H1 (cell line): ENCODE measurements at regions not wholly inside any gene's neighbourhood (a gene's known extent, or its start where the extent isn't known, plus 50 kb on each side); places are given as distances from the start of the nearest gene placed in this dataset.

ENCODE experiments used
- CTCF ChIA-PET: fragments of 300-600 bp; sonication (Branson Sonifier 250); formaldehyde crosslinking; loops from one replicate; lab custom pipeline; 2021; ENCODE audit not compliant: partially characterized antibody; lab: Charles Lee
- POLR2A ChIA-PET: fragments of 300-600 bp; sonication (Branson Sonifier 250); formaldehyde crosslinking; loops from one replicate; lab custom pipeline; 2021; ENCODE audit warnings: inconsistent platforms; ENCODE audit not compliant: partially characterized antibody; lab: Charles Lee
- DNase-seq, 2 experiments: peaks; one replicate each; pipeline versions ENCODE4 v3.0.0 to v3.0.0-alpha.2; 2010 to 2022; ENCODE audit warnings: low spot score in 2 of 2, low read depth in 1 of 2, mixed read lengths in 1 of 2
- FAIRE-seq: peaks from 2 replicates; lab custom pipeline; 2011; peaks lifted over from hg19 to GRCh38; lab: Jason Lieb, UNC
- H2AFZ ChIP-seq: 2 replicates; pipeline ENCODE4 v1.8.1; 2012; ENCODE audit warnings: low read length, inconsistent platforms
- H2AK5ac ChIP-seq: 2 replicates; pipeline ENCODE4 v1.6.1; 2013; ENCODE audit warnings: low read depth, low read length
- H2BK120ac ChIP-seq: replicated peaks from 2 replicates; pipeline ENCODE3; 2013; ENCODE audit warnings: low read depth, low read length, inconsistent platforms
- H2BK12ac ChIP-seq: 2 replicates; pipeline ENCODE4 v1.6.1; 2013; ENCODE audit warnings: low read depth, low read length
- H2BK15ac ChIP-seq: 2 replicates; pipeline ENCODE4 v1.6.1; 2013; ENCODE audit warnings: low read length
- H2BK20ac ChIP-seq: 2 replicates; pipeline ENCODE4 v1.6.1; 2013; ENCODE audit warnings: low read length
- H2BK5ac ChIP-seq: 2 replicates; pipeline ENCODE4 v1.6.1; 2013; ENCODE audit warnings: low read depth, low read length
- H3K14ac ChIP-seq: 2 replicates; pipeline ENCODE4 v1.6.1; 2013; ENCODE audit warnings: inconsistent platforms; ENCODE audit not compliant: insufficient read length
- H3K18ac ChIP-seq: 2 replicates; pipeline ENCODE4 v1.6.1; 2013; ENCODE audit warnings: low read length; ENCODE audit errors: extremely low read depth
- H3K23ac ChIP-seq: 2 replicates; pipeline ENCODE4 v1.6.1; 2013; ENCODE audit warnings: inconsistent platforms; ENCODE audit not compliant: insufficient read length
- H3K23me2 ChIP-seq: 2 replicates; pipeline ENCODE4 v1.6.1; 2013; ENCODE audit warnings: low read depth, low read length
- H3K27ac ChIP-seq: 2 replicates; pipeline ENCODE4 v1.6.1; 2011; ENCODE audit warnings: low read depth, low read length, inconsistent platforms
- H3K27me3 ChIP-seq, 4 experiments: replicated peaks in 1 of 4; 1 replicate in 1 of 4; 2 replicates in 3 of 4; pipeline versions ENCODE4 v1.6.1 to v1.8.1; 2011 to 2013; ENCODE audit warnings: low read length in 3 of 4, mild to moderate bottlenecking in 3 of 4, inconsistent platforms in 2 of 4, mixed read lengths in 2 of 4, moderate library complexity in 1 of 4; ENCODE audit not compliant: control insufficient read depth in 3 of 4, insufficient read depth in 3 of 4; ENCODE audit errors: extremely low read depth in 1 of 4
- H3K36me3 ChIP-seq, 4 experiments: 2 replicates each; pipeline versions ENCODE4 v1.6.1 to v1.8.1; 2011 to 2013; ENCODE audit warnings: mild to moderate bottlenecking in 4 of 4, low read length in 3 of 4, moderate library complexity in 2 of 4, control low read depth in 1 of 4, inconsistent platforms in 1 of 4; ENCODE audit not compliant: insufficient read depth in 4 of 4, control insufficient read depth in 2 of 4
- H3K4ac ChIP-seq: replicated peaks from 2 replicates; pipeline ENCODE3; 2013; ENCODE audit warnings: low read length, low read depth, mixed read lengths, inconsistent platforms; ENCODE audit not compliant: insufficient read length
- H3K4me1 ChIP-seq, 4 experiments: replicated peaks in 1 of 4; 1 replicate in 1 of 4; 2 replicates in 3 of 4; pipeline versions ENCODE4 v1.6.1 to v1.8.1; 2011 to 2013; ENCODE audit warnings: low read length in 3 of 4, inconsistent platforms in 2 of 4, mixed read lengths in 1 of 4; ENCODE audit not compliant: insufficient read depth in 4 of 4, control insufficient read depth in 3 of 4
- H3K4me2 ChIP-seq, 2 experiments: 2 replicates each; pipeline versions ENCODE4 v1.6.1 to v1.8.1; 2011 to 2013; ENCODE audit warnings: low read depth in 2 of 2, low read length in 2 of 2, control low read depth in 1 of 2, inconsistent platforms in 1 of 2, mild to moderate bottlenecking in 1 of 2; ENCODE audit not compliant: insufficient read depth in 1 of 2
- H3K4me3 ChIP-seq, 4 experiments: fragments of 200-600, 300-600 bp in 1 of 4; sonication (generic), shearing (Covaris generic), sonication (Bioruptor Twin) in 1 of 4; 2 replicates each; pipeline versions ENCODE4 v1.5.1 to v1.8.1; 2011 to 2016; ENCODE audit warnings: low read length in 4 of 4, low read depth in 3 of 4, control low read depth in 2 of 4, inconsistent platforms in 2 of 4, mild to moderate bottlenecking in 2 of 4, mixed read lengths in 1 of 4, moderate library complexity in 1 of 4; ENCODE audit not compliant: insufficient read depth in 2 of 4; ENCODE audit errors: extremely low read depth in 1 of 4
- H3K56ac ChIP-seq: replicated peaks from 2 replicates; pipeline ENCODE3; 2013; ENCODE audit warnings: low read depth, mild to moderate bottlenecking, mixed read lengths, low read length, inconsistent platforms; ENCODE audit not compliant: insufficient read length
- H3K79me1 ChIP-seq: 2 replicates; pipeline ENCODE4 v1.6.1; 2013; ENCODE audit warnings: low read depth, low read length, control low read depth
- H3K79me2 ChIP-seq, 2 experiments: 2 replicates each; pipeline versions ENCODE4 v1.6.1 to v1.8.1; 2012 to 2013; ENCODE audit warnings: low read length in 2 of 2, mild to moderate bottlenecking in 2 of 2, inconsistent platforms in 1 of 2; ENCODE audit not compliant: insufficient read depth in 2 of 2, control insufficient read depth in 1 of 2
- H3K9ac ChIP-seq, 4 experiments: replicated peaks in 1 of 4; 1 replicate in 1 of 4; 2 replicates in 3 of 4; pipeline versions ENCODE4 v1.6.1 to v1.8.1; 2011 to 2013; ENCODE audit warnings: low read depth in 3 of 4, low read length in 3 of 4, control low read depth in 2 of 4, mild to moderate bottlenecking in 2 of 4, moderate library complexity in 2 of 4, inconsistent platforms in 1 of 4; ENCODE audit errors: extremely low read depth in 1 of 4
- H3K9me3 ChIP-seq, 2 experiments: 2 replicates each; pipeline versions ENCODE4 v1.6.1 to v1.8.1; 2012 to 2013; ENCODE audit warnings: mild to moderate bottlenecking in 2 of 2, moderate library complexity in 2 of 2, control low read depth in 1 of 2, inconsistent platforms in 1 of 2, low read depth in 1 of 2, low read length in 1 of 2, mixed read lengths in 1 of 2; ENCODE audit not compliant: insufficient read depth in 2 of 2
- H4K20me1 ChIP-seq, 2 experiments: replicated peaks in 1 of 2; 2 replicates each; pipeline versions ENCODE3 to v1.8.1; 2011 to 2013; ENCODE audit warnings: inconsistent platforms in 2 of 2, low read length in 2 of 2, mild to moderate bottlenecking in 1 of 2; ENCODE audit not compliant: insufficient read depth in 2 of 2, control insufficient read depth in 1 of 2
- H4K5ac ChIP-seq: 2 replicates; pipeline ENCODE4 v1.6.1; 2013; ENCODE audit warnings: low read length, low read depth, mixed read lengths, inconsistent platforms; ENCODE audit not compliant: insufficient read length
- H4K8ac ChIP-seq: 2 replicates; pipeline ENCODE4 v1.8.0; 2013; ENCODE audit warnings: mild to moderate bottlenecking, moderate library complexity, low read length, inconsistent platforms; ENCODE audit not compliant: insufficient read depth; ENCODE audit errors: extremely low read depth
- H4K91ac ChIP-seq: replicated peaks from 2 replicates; pipeline ENCODE3; 2013; ENCODE audit warnings: low read length, mixed read lengths, inconsistent platforms; ENCODE audit not compliant: insufficient read length
- BACH1 ChIP-seq: IDR thresholded peaks from 2 replicates; pipeline ENCODE4 v1.6.1; 2012; ENCODE audit warnings: low read length, improper control_type of control experiment
- BCL11A ChIP-seq, 2 experiments: IDR thresholded peaks; one replicate each; pipeline ENCODE4 v1.6.1; 2011; ENCODE audit warnings: low read depth in 2 of 2, low read length in 2 of 2, mild to moderate bottlenecking in 2 of 2
- CHD2 ChIP-seq: IDR thresholded peaks from 2 replicates; pipeline ENCODE4 v1.6.1; 2012; ENCODE audit warnings: low read length, improper control_type of control experiment
- CREB1 ChIP-seq: IDR thresholded peaks from 2 replicates; pipeline ENCODE4 v1.6.1; 2012; ENCODE audit warnings: inconsistent platforms
- EZH2 ChIP-seq: fragments of 200-600 bp; sonication (generic); IDR thresholded peaks from 2 replicates; pipeline ENCODE4 v1.7.1; 2012; ENCODE audit warnings: low read depth, mild to moderate bottlenecking, moderate library complexity, low read length, inconsistent platforms; ENCODE audit not compliant: severe bottlenecking
- HDAC2 ChIP-seq, 2 experiments: fragments of 300-600 bp in 1 of 2; sonication (generic) in 1 of 2; IDR thresholded peaks; 2 replicates each; pipeline ENCODE4 v1.6.1; 2011 to 2012; ENCODE audit warnings: low read depth in 2 of 2, low read length in 2 of 2, mild to moderate bottlenecking in 2 of 2, moderate library complexity in 2 of 2, borderline replicate concordance in 1 of 2, inconsistent platforms in 1 of 2
- PHF8 ChIP-seq: fragments of 200-600 bp; sonication (generic); conservative IDR thresholded peaks from 2 replicates; pipeline ENCODE4 v1.7.1; 2012; ENCODE audit warnings: low read depth, mild to moderate bottlenecking, inconsistent platforms, low read length, moderate library complexity
- RBBP5 ChIP-seq: IDR thresholded peaks from 2 replicates; pipeline ENCODE4 v1.7.1; 2012; ENCODE audit warnings: low read depth, mild to moderate bottlenecking, inconsistent platforms, low read length, moderate library complexity, borderline replicate concordance
- RNF2 ChIP-seq: fragments of 200-900, 300-1000 bp; sonication (generic); IDR thresholded peaks from 2 replicates; pipeline ENCODE4 v1.7.1; 2016; ENCODE audit warnings: borderline replicate concordance, low read depth, mild to moderate bottlenecking, antibody characterized with exemption, low read length; ENCODE audit not compliant: poor library complexity, severe bottlenecking; ENCODE audit errors: missing control alignments
- ZNF274 ChIP-seq: IDR thresholded peaks from 2 replicates; pipeline ENCODE4 v1.7.0; 2012; ENCODE audit warnings: low read length, borderline replicate concordance; ENCODE audit errors: extremely low read depth
- WGBS, 2 experiments: shearing (Covaris generic) in 1 of 2; methylation state at CpG; one replicate each; pipeline versions ENCODE4 v1.1.6 to v1.1.7; 2013 to 2015; ENCODE audit warnings: low lambda C conversion rate in 2 of 2, mixed read lengths in 2 of 2, inconsistent platforms in 1 of 2, low coverage in 1 of 2, missing lambda C conversion rate in 1 of 2; ENCODE audit not compliant: insufficient replicate concordance in 2 of 2, insufficient coverage in 1 of 2, insufficient read length in 1 of 2; ENCODE audit errors: extremely low coverage in 1 of 2, missing lambda C conversion rate in 1 of 2; 5-methylcytosine and 5-hydroxymethylcytosine counted together

DNA sequence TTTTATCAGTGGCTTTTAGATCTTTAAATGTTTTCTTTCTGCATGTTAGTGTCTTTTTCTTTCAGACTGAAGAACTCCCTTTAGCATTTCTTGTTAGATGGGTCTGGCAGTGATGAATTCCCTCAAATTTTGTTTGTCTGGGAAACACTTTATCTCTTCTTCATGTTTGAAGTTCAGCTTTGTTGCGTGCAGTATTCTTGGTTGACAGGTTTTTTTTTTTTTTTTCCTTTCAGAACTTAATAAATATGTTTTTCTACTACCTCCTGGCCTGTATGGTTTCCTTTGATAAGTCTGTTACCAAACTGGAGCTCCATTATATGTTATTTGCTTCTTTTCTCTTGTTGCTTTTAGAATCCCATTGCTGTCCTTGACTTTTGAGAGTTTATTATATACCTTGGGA is 89.8 kb upstream of the ACKR3 start:
- H3K36me3 ChIP-seq: no peaks in the 10 kb centered on the region
- no peaks in the 10 kb centered on the region for H3K4me1 ChIP-seq
- no peaks in the 10 kb centered on the region for H3K79me2 ChIP-seq
- H3K27ac ChIP-seq: no peak overlapping the region
- H4K91ac ChIP-seq: no peak overlapping the region
- H4K5ac ChIP-seq: no peak overlapping the region
- H2BK12ac ChIP-seq: no peak overlapping the region
- 86% methylated on average over 1 of the region's 1 CpG; no CpG with 5 or more reads in 1 of the 2 experiments for WGBS, 2 experiments
- DNase-seq (no peak), FAIRE-seq (no peak)
- H3K4me3 ChIP-seq: no peak overlapping the region
- POLR2A ChIA-PET: no interaction called here
- no peak overlapping the region for H2BK120ac ChIP-seq
- no peak overlapping the region for H3K14ac ChIP-seq
- H2AK5ac ChIP-seq: no peak overlapping the region
- no peaks in the 10 kb centered on the region; a peak in 1 of 4 replicates for H3K9me3 ChIP-seq
- H4K20me1 ChIP-seq: no peaks in the 10 kb centered on the region
- CTCF ChIA-PET: interaction anchor here (0.6 to 1.4 kb wide), 3 partner anchors 83 to 341 kb away, joined by 3 read pairs; no protein-coding TSS in a partner anchor
- no peak for TF ChIP-seq RNF2
- no peak for TF ChIP-seq PHF8
- TF ChIP-seq CREB1: no peak
- TF ChIP-seq HDAC2 (IDR thresholded peaks at IDR 0.05; ENCODE audit: borderline replicate concordance in 1 of 2, low read depth in 2 of 2, low read length in 2 of 2): no peak
- TF ChIP-seq ZNF274: no peak
- no peak for TF ChIP-seq EZH2
- no peak for TF ChIP-seq BCL11A (IDR thresholded peaks at IDR 0.05; ENCODE audit: low read depth in 2 of 2, low read length in 2 of 2)
- no peak for TF ChIP-seq CHD2
- no peak for TF ChIP-seq BACH1
- TF ChIP-seq RBBP5: no peak
- no peaks in the 10 kb centered on the region for H3K23me2 ChIP-seq
- no peak overlapping the region for H3K9ac ChIP-seq
- no peaks in the 10 kb centered on the region for H3K79me1 ChIP-seq
- H4K8ac ChIP-seq: no peak overlapping the region
- H2BK5ac ChIP-seq: no peak overlapping the region
- H2BK15ac ChIP-seq: no peak overlapping the region
- no peak overlapping the region for H3K4ac ChIP-seq
- no peak overlapping the region for H3K18ac ChIP-seq
- H2AFZ ChIP-seq: no peak overlapping the region
- no peak overlapping the region for H3K4me2 ChIP-seq
- H3K27me3 ChIP-seq: no peaks in the 10 kb centered on the region
- no peak overlapping the region for H3K56ac ChIP-seq
- no peak overlapping the region for H2BK20ac ChIP-seq
- no peak overlapping the region for H3K23ac ChIP-seq
